ENCODE measurements at regions not wholly inside any gene's neighbourhood (a gene's known extent, or its start where the extent isn't known, plus 50 kb on each side); places are given as distances from the start of the nearest gene placed in this dataset.

DNA sequence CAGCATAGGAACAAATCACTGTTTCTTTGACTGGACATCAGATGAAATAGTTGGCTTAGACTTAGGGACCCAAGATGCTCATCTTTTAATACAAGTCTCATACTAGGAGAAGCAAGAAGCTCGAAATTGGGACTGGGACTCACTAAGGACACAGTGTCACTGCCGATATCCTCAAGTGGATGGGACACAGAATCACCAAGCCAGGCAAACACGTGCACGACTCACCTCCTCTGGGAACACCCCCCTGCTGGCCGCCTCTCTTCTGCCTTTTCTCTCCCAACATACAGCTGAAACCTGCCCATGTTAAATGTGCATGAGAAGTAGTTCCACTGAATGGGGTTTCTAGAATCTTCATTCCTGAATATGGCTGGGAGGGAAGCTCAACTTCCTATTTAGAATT, 106.6 kb upstream of the FAM204A start:
- TF ChIP-seq, protein P1, sequence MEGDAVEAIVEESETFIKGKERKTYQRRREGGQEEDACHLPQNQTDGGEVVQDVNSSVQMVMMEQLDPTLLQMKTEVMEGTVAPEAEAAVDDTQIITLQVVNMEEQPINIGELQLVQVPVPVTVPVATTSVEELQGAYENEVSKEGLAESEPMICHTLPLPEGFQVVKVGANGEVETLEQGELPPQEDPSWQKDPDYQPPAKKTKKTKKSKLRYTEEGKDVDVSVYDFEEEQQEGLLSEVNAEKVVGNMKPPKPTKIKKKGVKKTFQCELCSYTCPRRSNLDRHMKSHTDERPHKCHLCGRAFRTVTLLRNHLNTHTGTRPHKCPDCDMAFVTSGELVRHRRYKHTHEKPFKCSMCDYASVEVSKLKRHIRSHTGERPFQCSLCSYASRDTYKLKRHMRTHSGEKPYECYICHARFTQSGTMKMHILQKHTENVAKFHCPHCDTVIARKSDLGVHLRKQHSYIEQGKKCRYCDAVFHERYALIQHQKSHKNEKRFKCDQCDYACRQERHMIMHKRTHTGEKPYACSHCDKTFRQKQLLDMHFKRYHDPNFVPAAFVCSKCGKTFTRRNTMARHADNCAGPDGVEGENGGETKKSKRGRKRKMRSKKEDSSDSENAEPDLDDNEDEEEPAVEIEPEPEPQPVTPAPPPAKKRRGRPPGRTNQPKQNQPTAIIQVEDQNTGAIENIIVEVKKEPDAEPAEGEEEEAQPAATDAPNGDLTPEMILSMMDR (conservative IDR thresholded peaks at IDR 0.05): no peak
- no peak for TF ChIP-seq EZH2 (IDR thresholded peaks at IDR 0.05; ENCODE audit: low read depth)
